Sciatic nerve (tissue), 2 donors: ENCODE measurements at regions not wholly inside any gene's neighbourhood (a gene's known extent, or its start where the extent isn't known, plus 50 kb on each side); places are given as distances from the start of the nearest gene placed in this dataset.

Source experiments
- ATAC-seq: fragments of 200-7000 bp; cut with Tn5 transposase; one replicate; pipeline ENCODE4 v1.9.1; 2020; ENCODE audit warnings: mild to moderate bottlenecking, moderate library complexity
- DNase-seq: peaks from one replicate; pipeline ENCODE4 v3.0.0-alpha.2; 2020; ENCODE audit warnings: low spot score
- intact Hi-C: fragments of 100-400 bp; cut with DNase I; formaldehyde crosslinking; loops from one replicate; pipeline ENCODE4 v1.14.2; 2022
- donor health status: DM: no; HTN: no; CAD: no.
- donor health status: DM: no; HTN: no; CAD: no.

- intact Hi-C loops, result no loop called here
- ATAC-seq, result no peak
- DNase-seq, result no peak
Observed at GRCh38 chr10:100612601-100613595, 77.2 kb downstream of the HIF1AN start.

GRCh38 chr10:100613846-100614245 is 78.1 kb downstream of the HIF1AN start:
- ATAC-seq, result no peak
- intact Hi-C loops, result no loop called here
- DNase-seq, result no peak

GRCh38 chr10:100614429-100615095 is 78.8 kb downstream of the HIF1AN start:
- ATAC-seq (no peak), DNase-seq (peak; percentile 7)
- intact Hi-C loops, result no loop called here

GRCh38 chr10:100615241-100615640 is 79.5 kb downstream of the HIF1AN start:
- intact Hi-C loops, result no loop called here
- ATAC-seq (no peak), DNase-seq (peak; percentile 13)

- intact Hi-C loops, result no loop called here
- DNase-seq, result peak; percentile 4
- ATAC-seq, result no peak
Observed at GRCh38 chr10:100615908-100616307, 80.2 kb downstream of the HIF1AN start.

- intact Hi-C loops, result no loop called here
- DNase-seq (no peak), ATAC-seq (no peak)
Observed at GRCh38 chr10:100618091-100618615, 82.4 kb downstream of the HIF1AN start.

- no peak for DNase-seq
- no peak for ATAC-seq
- intact Hi-C loops, result no loop called here
Observed at GRCh38 chr10:100618632-100619255, 83.0 kb downstream of the HIF1AN start.

- ATAC-seq, result no peak
- no peak for DNase-seq
- intact Hi-C loops, result no loop called here
Observed at GRCh38 chr10:100620087-100620835, 84.5 kb downstream of the HIF1AN start.

GRCh38 chr10:100621360-100622205 is 85.8 kb downstream of the HIF1AN start:
- DNase-seq (no peak), ATAC-seq (no peak)
- intact Hi-C loops, result no loop called here

- ATAC-seq (no peak), DNase-seq (no peak)
- intact Hi-C loops, result no loop called here
Observed at GRCh38 chr10:100622946-100623345, 87.2 kb downstream of the HIF1AN start.

- DNase-seq (no peak), ATAC-seq (no peak)
- intact Hi-C loops, result no loop called here
Observed at GRCh38 chr10:100623521-100624230, 87.9 kb downstream of the HIF1AN start.

- intact Hi-C loops, result no loop called here
- no peak for DNase-seq
- no peak for ATAC-seq
Observed at GRCh38 chr10:100624298-100624697, 88.6 kb downstream of the HIF1AN start.

- intact Hi-C loops, result no loop called here
- DNase-seq, result no peak
- ATAC-seq, result no peak
Observed at GRCh38 chr10:100625816-100626215, 90.1 kb downstream of the HIF1AN start.

GRCh38 chr10:100628061-100628460 is 92.3 kb downstream of the HIF1AN start:
- no peak for DNase-seq
- ATAC-seq, result no peak
- intact Hi-C loops, result no loop called here

GRCh38 chr10:100631192-100631591 is 95.4 kb downstream of the HIF1AN start:
- intact Hi-C loops, result no loop called here
- ATAC-seq (no peak), DNase-seq (no peak)

- DNase-seq (no peak), ATAC-seq (no peak)
- intact Hi-C loops, result no loop called here
Observed at GRCh38 chr10:100632027-100632426, 96.3 kb downstream of the HIF1AN start.

GRCh38 chr10:100634034-100634433 is 98.3 kb downstream of the HIF1AN start:
- ATAC-seq, result no peak
- DNase-seq, result no peak
- intact Hi-C loops, result no loop called here
